ENCODE measurements at regions not wholly inside any gene's neighbourhood (a gene's known extent, or its start where the extent isn't known, plus 50 kb on each side); places are given as distances from the start of the nearest gene placed in this dataset.

- Histone ChIP-seq H3K4me2 (ENCODE audit: low read length) (no peak overlapping the region), H3K4me3 (ENCODE audit: low read depth, low read length) (no peak overlapping the region), H3K79me2 (ENCODE audit: control insufficient read depth, insufficient read depth, low read length, poor library complexity) (no peaks in the 10 kb centered on the region), H3K9ac (ENCODE audit: low read length) (no peak overlapping the region), H3K36me3 (ENCODE audit: control insufficient read depth in 1 of 2, insufficient read depth in 2 of 2, low read length in 2 of 2) (no peaks in the 10 kb centered on the region), H3K23ac (ENCODE audit: low read length) (no peak overlapping the region), H3K79me1 (ENCODE audit: low read length) (no peaks in the 10 kb centered on the region), H3K27me3 (ENCODE audit: insufficient read depth, low read length) (no peaks in the 10 kb centered on the region), H2BK120ac (ENCODE audit: insufficient read depth, low read length, poor library complexity) (peak overlapping the region; percentile 51), H4K12ac (ENCODE audit: low read depth, low read length) (no peak overlapping the region), H2AK5ac (ENCODE audit: low read length) (no peak overlapping the region), H3K4me1 (ENCODE audit: control insufficient read depth in 1 of 2, insufficient read depth in 2 of 2, low read length in 2 of 2) (no peaks in the 10 kb centered on the region), H4K91ac (ENCODE audit: low read depth, low read length) (peak overlapping the region; percentile 5), H2BK5ac (ENCODE audit: low read depth, low read length, poor library complexity) (no peak overlapping the region), H3K27ac (ENCODE audit: low read depth, low read length) (no peak overlapping the region), H3K4ac (ENCODE audit: low read depth, low read length) (no peak overlapping the region), H3K9me3 (ENCODE audit: insufficient read depth, low read depth, low read length) (no peaks in the 10 kb centered on the region), H3K18ac (ENCODE audit: low read length) (no peak overlapping the region), H4K8ac (ENCODE audit: low read depth, low read length) (no peak overlapping the region), H2AFZ (ENCODE audit: insufficient read depth, low read length, poor library complexity) (no peak overlapping the region), H3K14ac (ENCODE audit: low read length) (no peak overlapping the region), H2BK12ac (ENCODE audit: low read length) (no peak overlapping the region)
- no CpG with 5 or more reads among the region's 2 CpGs for WGBS (ENCODE audit: extremely low coverage, insufficient coverage, insufficient read length)
- DNase-seq = no peak
Observed at GRCh38 chr1:215416497-215416896, 150.6 kb upstream of the KCTD3 start.

- no peaks in the 10 kb centered on the region for H3K79me2 ChIP-seq (ENCODE audit: control insufficient read depth, insufficient read depth, low read length, poor library complexity)
- no peaks in the 10 kb centered on the region for H3K79me1 ChIP-seq (ENCODE audit: low read length)
- no CpG with 5 or more reads among the region's 5 CpGs for WGBS (ENCODE audit: extremely low coverage, insufficient coverage, insufficient read length)
- H3K27me3 ChIP-seq (ENCODE audit: insufficient read depth, low read length) = no peaks in the 10 kb centered on the region
- no peak overlapping the region for H2BK12ac ChIP-seq (ENCODE audit: low read length)
- no peak overlapping the region for H3K4me3 ChIP-seq (ENCODE audit: low read depth, low read length)
- no peak overlapping the region for H3K27ac ChIP-seq (ENCODE audit: low read depth, low read length)
- no peak overlapping the region for H3K4me2 ChIP-seq (ENCODE audit: low read length)
- no peak overlapping the region for H3K9ac ChIP-seq (ENCODE audit: low read length)
- no peak overlapping the region for H3K4ac ChIP-seq (ENCODE audit: low read depth, low read length)
- no peak overlapping the region for H3K23ac ChIP-seq (ENCODE audit: low read length)
- no peak overlapping the region for H4K91ac ChIP-seq (ENCODE audit: low read depth, low read length)
- no peak overlapping the region for H4K8ac ChIP-seq (ENCODE audit: low read depth, low read length)
- no peak overlapping the region for H3K14ac ChIP-seq (ENCODE audit: low read length)
- H3K4me1 ChIP-seq (ENCODE audit: control insufficient read depth in 1 of 2, insufficient read depth in 2 of 2, low read length in 2 of 2) = no peaks in the 10 kb centered on the region
- no peak overlapping the region for H2AK5ac ChIP-seq (ENCODE audit: low read length)
- no peak overlapping the region for H2AFZ ChIP-seq (ENCODE audit: insufficient read depth, low read length, poor library complexity)
- no peaks in the 10 kb centered on the region for H3K9me3 ChIP-seq (ENCODE audit: insufficient read depth, low read depth, low read length)
- H2BK5ac ChIP-seq (ENCODE audit: low read depth, low read length, poor library complexity) = no peak overlapping the region
- H3K18ac ChIP-seq (ENCODE audit: low read length) = no peak overlapping the region
- no peak overlapping the region for H2BK120ac ChIP-seq (ENCODE audit: insufficient read depth, low read length, poor library complexity)
- H3K36me3 ChIP-seq (ENCODE audit: control insufficient read depth in 1 of 2, insufficient read depth in 2 of 2, low read length in 2 of 2) = no peaks in the 10 kb centered on the region
- no peak overlapping the region for H4K12ac ChIP-seq (ENCODE audit: low read depth, low read length)
- DNase-seq = no peak
Observed at GRCh38 chr1:215417122-215417521, 150.0 kb upstream of the KCTD3 start.

- WGBS (ENCODE audit: extremely low coverage, insufficient coverage, insufficient read length) = no CpG with 5 or more reads among the region's 2 CpGs
- no peak overlapping the region for H2AK5ac ChIP-seq (ENCODE audit: low read length)
- no peak overlapping the region for H4K8ac ChIP-seq (ENCODE audit: low read depth, low read length)
- H3K4ac ChIP-seq (ENCODE audit: low read depth, low read length) = no peak overlapping the region
- peak overlapping the region; percentile 52 for H2BK5ac ChIP-seq (ENCODE audit: low read depth, low read length, poor library complexity)
- no peak overlapping the region for H3K4me3 ChIP-seq (ENCODE audit: low read depth, low read length)
- H4K91ac ChIP-seq (ENCODE audit: low read depth, low read length) = no peak overlapping the region
- H3K36me3 ChIP-seq (ENCODE audit: control insufficient read depth in 1 of 2, insufficient read depth in 2 of 2, low read length in 2 of 2) = no peaks in the 10 kb centered on the region
- no peak for DNase-seq
- no peak overlapping the region for H3K18ac ChIP-seq (ENCODE audit: low read length)
- no peaks in the 10 kb centered on the region for H3K27me3 ChIP-seq (ENCODE audit: insufficient read depth, low read length)
- peak overlapping the region; percentile 42 for H3K27ac ChIP-seq (ENCODE audit: low read depth, low read length)
- no peak overlapping the region for H3K14ac ChIP-seq (ENCODE audit: low read length)
- H2BK120ac ChIP-seq (ENCODE audit: insufficient read depth, low read length, poor library complexity) = no peak overlapping the region
- H4K12ac ChIP-seq (ENCODE audit: low read depth, low read length) = no peak overlapping the region
- no peak overlapping the region for H2AFZ ChIP-seq (ENCODE audit: insufficient read depth, low read length, poor library complexity)
- no peak overlapping the region for H3K9ac ChIP-seq (ENCODE audit: low read length)
- H2BK12ac ChIP-seq (ENCODE audit: low read length) = no peak overlapping the region
- H3K79me2 ChIP-seq (ENCODE audit: control insufficient read depth, insufficient read depth, low read length, poor library complexity) = no peaks in the 10 kb centered on the region
- no peaks in the 10 kb centered on the region for H3K4me1 ChIP-seq (ENCODE audit: control insufficient read depth in 1 of 2, insufficient read depth in 2 of 2, low read length in 2 of 2)
- H3K23ac ChIP-seq (ENCODE audit: low read length) = no peak overlapping the region
- peak overlapping the region; percentile 2 for H3K4me2 ChIP-seq (ENCODE audit: low read length)
- no peaks in the 10 kb centered on the region for H3K9me3 ChIP-seq (ENCODE audit: insufficient read depth, low read depth, low read length)
- H3K79me1 ChIP-seq (ENCODE audit: low read length) = no peaks in the 10 kb centered on the region
Observed at GRCh38 chr1:215418876-215419447, 148.1 kb upstream of the KCTD3 start.

- no peak overlapping the region for H4K12ac ChIP-seq (ENCODE audit: low read depth, low read length)
- no peak for DNase-seq
- H3K18ac ChIP-seq (ENCODE audit: low read length) = no peak overlapping the region
- H3K36me3 ChIP-seq (ENCODE audit: control insufficient read depth in 1 of 2, insufficient read depth in 2 of 2, low read length in 2 of 2) = no peaks in the 10 kb centered on the region
- no peak overlapping the region for H3K27ac ChIP-seq (ENCODE audit: low read depth, low read length)
- no peak overlapping the region for H2BK120ac ChIP-seq (ENCODE audit: insufficient read depth, low read length, poor library complexity)
- no peak overlapping the region for H4K91ac ChIP-seq (ENCODE audit: low read depth, low read length)
- H3K9ac ChIP-seq (ENCODE audit: low read length) = no peak overlapping the region
- no peak overlapping the region for H2BK12ac ChIP-seq (ENCODE audit: low read length)
- H3K4me3 ChIP-seq (ENCODE audit: low read depth, low read length) = no peak overlapping the region
- H2BK5ac ChIP-seq (ENCODE audit: low read depth, low read length, poor library complexity) = no peak overlapping the region
- H3K79me1 ChIP-seq (ENCODE audit: low read length) = no peaks in the 10 kb centered on the region
- H3K23ac ChIP-seq (ENCODE audit: low read length) = no peak overlapping the region
- no peaks in the 10 kb centered on the region for H3K27me3 ChIP-seq (ENCODE audit: insufficient read depth, low read length)
- no peaks in the 10 kb centered on the region for H3K9me3 ChIP-seq (ENCODE audit: insufficient read depth, low read depth, low read length)
- no peak overlapping the region for H3K14ac ChIP-seq (ENCODE audit: low read length)
- H3K79me2 ChIP-seq (ENCODE audit: control insufficient read depth, insufficient read depth, low read length, poor library complexity) = no peaks in the 10 kb centered on the region
- WGBS (ENCODE audit: extremely low coverage, insufficient coverage, insufficient read length) = no CpG with 5 or more reads among the region's 1 CpG
- H2AFZ ChIP-seq (ENCODE audit: insufficient read depth, low read length, poor library complexity) = no peak overlapping the region
- H3K4me1 ChIP-seq (ENCODE audit: control insufficient read depth in 1 of 2, insufficient read depth in 2 of 2, low read length in 2 of 2) = no peaks in the 10 kb centered on the region
- H4K8ac ChIP-seq (ENCODE audit: low read depth, low read length) = no peak overlapping the region
- no peak overlapping the region for H2AK5ac ChIP-seq (ENCODE audit: low read length)
- no peak overlapping the region for H3K4ac ChIP-seq (ENCODE audit: low read depth, low read length)
- H3K4me2 ChIP-seq (ENCODE audit: low read length) = no peak overlapping the region
Observed at GRCh38 chr1:215421744-215422143, 145.4 kb upstream of the KCTD3 start.
